CD4-positive, CD25-positive, alpha-beta regulatory T cell (primary cell): ENCODE measurements at regions not wholly inside any gene's neighbourhood (a gene's known extent, or its start where the extent isn't known, plus 50 kb on each side); places are given as distances from the start of the nearest gene placed in this dataset.

ENCODE experiments used
- ATAC-seq, 2 donors: fragments of 150-1000 bp; cut with Tn5 transposase; one replicate each; pipeline ENCODE4 v1.10.0; 2021; ENCODE audit warnings: low read depth in 2 of 2, moderate number of reproducible peaks in 2 of 2, moderate library complexity in 1 of 2
- DNase-seq, 3 donors: peaks; one replicate each; pipeline versions ENCODE4 v3.0.0 to v3.0.0-alpha.2; 2012 to 2022; ENCODE audit warnings: mixed read lengths in 1 of 3
- H3K27ac ChIP-seq: one replicate; pipeline ENCODE4 v1.7.0; 2013; ENCODE audit warnings: mild to moderate bottlenecking, low read length; ENCODE audit not compliant: insufficient read depth, poor library complexity, severe bottlenecking
- H3K27me3 ChIP-seq: one replicate; pipeline ENCODE4 v1.7.0; 2013; ENCODE audit warnings: low read length; ENCODE audit not compliant: control insufficient read depth, insufficient read depth
- H3K36me3 ChIP-seq: one replicate; pipeline ENCODE4 v1.7.0; 2013; ENCODE audit warnings: mild to moderate bottlenecking, low read length, moderate library complexity; ENCODE audit not compliant: control insufficient read depth, insufficient read depth
- H3K4me1 ChIP-seq: 2 replicates; pipeline ENCODE4 v1.7.0; 2013; ENCODE audit warnings: mild to moderate bottlenecking, low read length; ENCODE audit not compliant: insufficient read depth, control insufficient read depth, poor library complexity, severe bottlenecking
- H3K4me3 ChIP-seq: one replicate; pipeline ENCODE4 v1.7.0; 2013; ENCODE audit warnings: low read depth, mild to moderate bottlenecking, low read length, moderate library complexity
- H3K9me3 ChIP-seq, 2 experiments: 1 replicate in 1 of 2; 2 replicates in 1 of 2; pipeline ENCODE4 v1.7.0; 2013; ENCODE audit warnings: low read length in 2 of 2, mild to moderate bottlenecking in 1 of 2, moderate library complexity in 1 of 2; ENCODE audit not compliant: control insufficient read depth in 2 of 2
- H3K27ac Mint-ChIP-seq, 3 donors: one replicate each; pipeline ENCODE4 v1.8.0; 2020 to 2022; ENCODE audit warnings: mild to moderate bottlenecking in 3 of 3, mixed read lengths in 3 of 3, moderate library complexity in 2 of 3
- H3K27me3 Mint-ChIP-seq: one replicate; pipeline ENCODE4 v1.8.0; 2022; ENCODE audit warnings: mild to moderate bottlenecking, mixed read lengths
- H3K36me3 Mint-ChIP-seq: one replicate; pipeline ENCODE4 v1.8.0; 2020; ENCODE audit warnings: mixed read lengths
- H3K4me1 Mint-ChIP-seq, 4 donors: one replicate each; pipeline ENCODE4 v1.8.0; 2020 to 2022; ENCODE audit warnings: mixed read lengths in 4 of 4, mild to moderate bottlenecking in 1 of 4
- H3K4me3 Mint-ChIP-seq, 4 donors: one replicate each; pipeline ENCODE4 v1.8.0; 2020 to 2022; ENCODE audit warnings: mild to moderate bottlenecking in 4 of 4, mixed read lengths in 4 of 4, moderate library complexity in 3 of 4
- H3K9me3 Mint-ChIP-seq, 7 donors: one replicate each; pipeline ENCODE4 v1.8.0; 2020 to 2022; ENCODE audit warnings: mixed read lengths in 7 of 7, mild to moderate bottlenecking in 3 of 7, moderate library complexity in 2 of 7

DNA sequence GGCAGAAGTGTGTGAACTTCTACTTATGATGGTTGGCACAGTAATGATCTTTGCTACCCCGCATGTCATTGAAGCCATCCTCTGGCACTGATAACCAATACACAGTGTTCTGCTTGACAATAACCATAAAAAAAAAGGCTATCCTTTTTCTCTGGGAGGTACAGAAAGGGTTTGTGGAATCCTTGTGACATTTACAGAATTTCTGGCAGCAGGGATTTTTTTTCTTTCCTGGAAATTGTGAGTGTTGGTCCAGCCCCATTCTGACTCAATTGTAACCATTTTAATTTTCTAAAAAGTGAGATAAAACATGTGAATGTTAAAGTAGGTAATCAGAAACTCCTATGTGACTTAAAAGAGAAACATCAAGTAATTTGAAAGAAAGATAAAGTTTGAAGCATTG, 943.8 kb downstream of the TMTC2 start:
- no peak for ATAC-seq
- no peaks in the 10 kb centered on the region for H3K27me3 Mint-ChIP-seq

DNA sequence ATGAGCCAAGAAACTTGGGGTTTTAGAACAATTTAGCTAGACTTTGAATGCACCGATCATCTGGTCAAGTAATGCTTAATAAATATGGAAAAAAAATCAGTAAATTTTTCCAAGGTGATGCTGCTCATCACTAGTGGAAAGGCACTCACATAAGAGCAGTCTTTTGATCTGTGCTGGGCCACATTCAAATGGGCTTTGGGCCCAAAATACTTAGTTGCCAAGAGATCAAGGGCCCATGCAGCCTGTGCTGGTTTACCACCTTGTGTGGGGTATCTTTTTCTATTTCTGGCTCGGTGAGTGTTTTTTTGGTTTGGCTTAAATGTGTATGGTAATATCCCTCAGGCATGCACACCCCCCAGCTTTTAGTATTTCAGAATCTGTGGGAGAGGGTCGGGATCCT, 943.2 kb downstream of the TMTC2 start:
- H3K4me3 Mint-ChIP-seq: no peak overlapping the region
- H3K27me3 Mint-ChIP-seq: no peaks in the 10 kb centered on the region
- peaks cover 0 to 6% (median 1%) of the 10 kb centered on the region in 7 donors for H3K9me3 Mint-ChIP-seq
- Histone ChIP-seq H3K4me3 (no peak overlapping the region), H3K27ac (no peak overlapping the region), H3K27me3 (no peaks in the 10 kb centered on the region), H3K36me3 (no peaks in the 10 kb centered on the region), H3K9me3 (no peaks in the 10 kb centered on the region), H3K4me1 (no peaks in the 10 kb centered on the region)
- no peak overlapping the region for H3K27ac Mint-ChIP-seq
- H3K4me1 Mint-ChIP-seq: no peaks in the 10 kb centered on the region
- ATAC-seq: no peak
- DNase-seq: no peak
- no peaks in the 10 kb centered on the region for H3K36me3 Mint-ChIP-seq

More for the DNA sequence above, 943.8 kb downstream of the TMTC2 start:
- Mint-ChIP-seq H3K4me3 (no peak overlapping the region), H3K36me3 (no peaks in the 10 kb centered on the region), H3K27ac (no peak overlapping the region), H3K4me1 (no peaks in the 10 kb centered on the region), H3K9me3 (peaks cover 0 to 6% (median 1%) of the 10 kb centered on the region in 7 donors)
- Histone ChIP-seq H3K36me3 (no peaks in the 10 kb centered on the region), H3K27me3 (no peaks in the 10 kb centered on the region), H3K9me3 (no peaks in the 10 kb centered on the region), H3K4me3 (no peak overlapping the region), H3K27ac (no peak overlapping the region), H3K4me1 (no peaks in the 10 kb centered on the region)
- no peak for DNase-seq

DNA sequence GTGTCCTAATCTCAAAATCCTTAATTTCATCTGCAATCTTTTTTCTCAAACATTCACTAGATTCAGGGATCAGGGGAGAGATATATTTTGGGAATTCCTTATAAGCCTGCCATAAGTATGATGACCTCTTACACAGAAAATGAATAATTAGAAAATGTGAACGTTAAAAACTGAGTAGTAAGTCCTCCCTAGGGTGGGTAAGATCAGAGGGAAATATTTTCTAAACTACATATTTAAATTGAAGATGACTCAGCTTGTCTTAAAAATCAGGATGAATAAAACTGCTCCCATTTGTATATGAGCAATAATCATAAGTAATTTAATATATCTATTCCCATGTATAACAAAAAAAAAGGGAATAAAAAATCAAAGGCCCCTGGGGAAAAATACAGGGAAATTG, 935.5 kb downstream of the TMTC2 start:
- Mint-ChIP-seq H3K9me3 (peaks cover 0 to 5% (median 1%) of the 10 kb centered on the region in 7 donors), H3K27me3 (no peaks in the 10 kb centered on the region), H3K27ac (no peak overlapping the region), H3K36me3 (no peaks in the 10 kb centered on the region), H3K4me1 (no peaks in the 10 kb centered on the region), H3K4me3 (no peak overlapping the region)
- no peaks in the 10 kb centered on the region for H3K9me3 ChIP-seq
- DNase-seq (no peak), ATAC-seq (no peak)
- no peak overlapping the region for H3K27ac ChIP-seq
- no peaks in the 10 kb centered on the region for H3K36me3 ChIP-seq
- no peaks in the 10 kb centered on the region for H3K4me1 ChIP-seq
- no peak overlapping the region for H3K4me3 ChIP-seq
- no peaks in the 10 kb centered on the region for H3K27me3 ChIP-seq

DNA sequence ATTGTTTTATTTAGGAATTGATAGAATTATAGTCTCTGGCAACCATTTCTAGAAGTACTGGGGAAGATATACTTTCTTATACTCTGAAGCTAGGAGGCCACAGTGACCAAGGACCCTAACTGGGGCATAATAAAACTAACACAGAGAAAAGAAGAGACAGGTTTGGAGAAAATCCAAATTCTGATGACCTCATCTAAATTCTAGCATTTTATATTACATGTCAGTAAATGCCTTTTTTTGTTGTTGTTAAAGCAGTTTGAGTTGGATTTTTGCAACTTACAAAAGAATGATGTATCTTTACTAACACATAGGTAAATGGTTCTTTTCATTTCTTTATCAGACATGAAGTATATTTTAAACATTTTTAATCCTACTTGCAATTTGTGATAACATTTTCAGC, 933.3 kb downstream of the TMTC2 start:
- Histone ChIP-seq H3K36me3 (no peaks in the 10 kb centered on the region), H3K4me1 (no peaks in the 10 kb centered on the region), H3K9me3 (no peaks in the 10 kb centered on the region), H3K4me3 (no peak overlapping the region), H3K27ac (no peak overlapping the region), H3K27me3 (no peaks in the 10 kb centered on the region)
- Mint-ChIP-seq H3K9me3 (peaks cover 0 to 9% (median 2%) of the 10 kb centered on the region in 7 donors), H3K36me3 (no peaks in the 10 kb centered on the region), H3K4me1 (no peaks in the 10 kb centered on the region), H3K27me3 (no peaks in the 10 kb centered on the region), H3K4me3 (no peak overlapping the region), H3K27ac (no peak overlapping the region)
- DNase-seq (no peak), ATAC-seq (no peak)

DNA sequence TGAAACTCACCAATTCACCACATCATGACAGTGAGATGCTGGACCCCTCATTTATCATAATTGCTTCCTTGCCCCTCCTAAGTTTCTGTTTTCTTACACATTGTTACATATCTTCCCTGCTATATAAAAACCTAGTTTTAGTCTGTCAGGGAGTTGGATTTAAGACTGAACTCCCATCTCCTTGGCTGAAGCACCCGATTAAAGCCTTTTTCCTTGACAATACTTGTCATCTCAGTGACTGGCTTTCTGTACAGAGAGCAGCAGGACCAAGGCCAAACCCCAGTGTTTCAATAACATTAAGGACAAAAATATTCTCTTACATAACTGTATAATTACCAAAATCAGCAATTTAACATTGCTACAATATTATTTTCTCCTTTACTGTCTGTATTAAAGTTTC, 928.4 kb downstream of the TMTC2 start:
- Histone ChIP-seq H3K27ac (no peak overlapping the region), H3K4me3 (no peak overlapping the region), H3K4me1 (no peaks in the 10 kb centered on the region), H3K9me3 (peaks cover 0 to 12% of the 10 kb centered on the region in 2 experiments), H3K27me3 (no peaks in the 10 kb centered on the region), H3K36me3 (no peaks in the 10 kb centered on the region)
- Mint-ChIP-seq H3K36me3 (no peaks in the 10 kb centered on the region), H3K27me3 (no peaks in the 10 kb centered on the region), H3K4me3 (no peak overlapping the region), H3K4me1 (no peaks in the 10 kb centered on the region), H3K9me3 (peaks cover 2 to 18% (median 6%) of the 10 kb centered on the region in 7 donors), H3K27ac (no peak overlapping the region)
- ATAC-seq: no peak
- no peak for DNase-seq

DNA sequence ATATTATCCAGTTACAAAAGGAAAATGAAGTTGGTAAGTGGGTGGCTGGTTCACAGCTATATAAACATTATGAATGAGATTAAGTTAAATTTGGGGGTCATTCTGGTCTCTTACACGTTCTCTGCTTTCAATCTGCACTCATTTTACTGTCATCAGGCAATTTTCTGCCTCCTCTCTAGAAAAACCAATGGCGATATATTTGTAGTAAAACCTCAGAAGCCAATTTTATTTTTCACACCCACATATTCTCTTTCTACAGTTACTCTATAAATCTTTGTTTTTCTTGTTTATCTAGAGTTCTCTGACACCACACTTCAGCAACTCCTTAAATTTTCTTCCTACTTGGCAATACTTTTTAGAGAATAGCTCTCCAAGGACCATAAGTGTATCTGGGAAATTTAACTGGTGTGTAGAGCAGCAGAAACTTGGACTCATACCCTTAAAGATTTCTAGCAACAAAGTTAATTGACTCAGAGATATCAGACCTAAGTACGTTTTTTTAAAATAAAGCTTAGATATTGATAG, 926.9 kb downstream of the TMTC2 start:
- Histone ChIP-seq H3K27me3 (no peaks in the 10 kb centered on the region), H3K4me3 (no peak overlapping the region), H3K4me1 (no peaks in the 10 kb centered on the region), H3K36me3 (no peaks in the 10 kb centered on the region), H3K9me3 (peaks cover 0 to 14% of the 10 kb centered on the region in 2 experiments), H3K27ac (no peak overlapping the region)
- Mint-ChIP-seq H3K4me1 (no peaks in the 10 kb centered on the region), H3K27me3 (no peaks in the 10 kb centered on the region), H3K36me3 (no peaks in the 10 kb centered on the region), H3K27ac (no peak overlapping the region), H3K9me3 (peaks cover 0 to 25% (median 7%) of the 10 kb centered on the region in 7 donors), H3K4me3 (no peak overlapping the region)
- ATAC-seq: no peak
- no peak for DNase-seq

DNA sequence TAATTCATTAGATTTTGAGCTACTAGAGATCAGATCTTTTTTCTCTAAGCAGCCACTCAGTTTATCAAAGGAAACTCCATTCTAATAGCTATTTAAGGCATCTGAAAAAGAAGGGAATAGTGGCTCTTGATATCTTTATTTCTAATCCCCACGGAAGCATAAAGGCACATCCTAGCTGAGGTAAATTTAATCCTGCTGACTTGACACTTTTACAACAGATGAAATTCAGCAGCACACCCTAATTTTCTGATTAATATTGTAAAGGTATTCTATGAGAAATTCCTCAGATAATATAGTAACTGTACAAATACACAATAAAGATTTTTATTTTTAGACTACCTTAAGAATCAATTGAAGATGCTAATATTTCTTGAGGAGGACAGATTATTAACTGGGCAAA, 916.4 kb downstream of the TMTC2 start:
- Mint-ChIP-seq H3K4me1 (no peaks in the 10 kb centered on the region), H3K27me3 (no peaks in the 10 kb centered on the region), H3K4me3 (no peak overlapping the region), H3K36me3 (no peaks in the 10 kb centered on the region), H3K9me3 (peaks cover 2 to 34% (median 19%) of the 10 kb centered on the region in 7 donors), H3K27ac (no peak overlapping the region)
- H3K4me3 ChIP-seq: no peak overlapping the region
- H3K4me1 ChIP-seq: no peaks in the 10 kb centered on the region
- H3K27ac ChIP-seq: no peak overlapping the region
- H3K9me3 ChIP-seq: peaks cover 3 to 4% of the 10 kb centered on the region in 2 experiments
- DNase-seq: no peak
- ATAC-seq: no peak
- H3K36me3 ChIP-seq: no peaks in the 10 kb centered on the region
- H3K27me3 ChIP-seq: no peaks in the 10 kb centered on the region

DNA sequence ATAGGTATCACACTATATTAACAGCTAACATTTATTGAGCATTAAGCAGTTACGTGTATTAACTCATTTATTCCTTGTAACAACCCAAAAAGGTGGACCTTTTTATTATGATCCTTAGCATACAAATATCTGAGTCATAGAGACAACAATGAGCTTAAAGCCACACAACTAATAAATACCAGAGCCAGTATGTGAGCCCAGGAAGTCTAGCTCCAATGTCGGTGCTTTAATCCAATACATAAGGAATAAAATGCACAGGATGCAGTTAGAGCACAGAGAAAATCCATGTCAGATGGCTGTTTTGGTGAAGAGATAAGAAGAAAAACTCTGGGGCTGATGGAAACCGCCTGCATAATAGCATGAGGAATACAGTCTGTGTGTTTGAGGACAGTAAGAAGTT, 888.6 kb downstream of the TMTC2 start:
- Mint-ChIP-seq H3K36me3 (no peaks in the 10 kb centered on the region), H3K27me3 (no peaks in the 10 kb centered on the region), H3K4me3 (no peak overlapping the region), H3K27ac (no peak overlapping the region), H3K4me1 (no peaks in the 10 kb centered on the region), H3K9me3 (peaks cover 0 to 8% (median 4%) of the 10 kb centered on the region in 7 donors)
- no peak overlapping the region for H3K4me3 ChIP-seq
- no peaks in the 10 kb centered on the region for H3K9me3 ChIP-seq
- DNase-seq: no peak
- no peak overlapping the region for H3K27ac ChIP-seq
- no peaks in the 10 kb centered on the region for H3K36me3 ChIP-seq
- H3K27me3 ChIP-seq: no peaks in the 10 kb centered on the region
- ATAC-seq: no peak
- no peaks in the 10 kb centered on the region for H3K4me1 ChIP-seq
